ENCODE measurements at regions not wholly inside any gene's neighbourhood (a gene's known extent, or its start where the extent isn't known, plus 50 kb on each side); places are given as distances from the start of the nearest gene placed in this dataset.

DNA sequence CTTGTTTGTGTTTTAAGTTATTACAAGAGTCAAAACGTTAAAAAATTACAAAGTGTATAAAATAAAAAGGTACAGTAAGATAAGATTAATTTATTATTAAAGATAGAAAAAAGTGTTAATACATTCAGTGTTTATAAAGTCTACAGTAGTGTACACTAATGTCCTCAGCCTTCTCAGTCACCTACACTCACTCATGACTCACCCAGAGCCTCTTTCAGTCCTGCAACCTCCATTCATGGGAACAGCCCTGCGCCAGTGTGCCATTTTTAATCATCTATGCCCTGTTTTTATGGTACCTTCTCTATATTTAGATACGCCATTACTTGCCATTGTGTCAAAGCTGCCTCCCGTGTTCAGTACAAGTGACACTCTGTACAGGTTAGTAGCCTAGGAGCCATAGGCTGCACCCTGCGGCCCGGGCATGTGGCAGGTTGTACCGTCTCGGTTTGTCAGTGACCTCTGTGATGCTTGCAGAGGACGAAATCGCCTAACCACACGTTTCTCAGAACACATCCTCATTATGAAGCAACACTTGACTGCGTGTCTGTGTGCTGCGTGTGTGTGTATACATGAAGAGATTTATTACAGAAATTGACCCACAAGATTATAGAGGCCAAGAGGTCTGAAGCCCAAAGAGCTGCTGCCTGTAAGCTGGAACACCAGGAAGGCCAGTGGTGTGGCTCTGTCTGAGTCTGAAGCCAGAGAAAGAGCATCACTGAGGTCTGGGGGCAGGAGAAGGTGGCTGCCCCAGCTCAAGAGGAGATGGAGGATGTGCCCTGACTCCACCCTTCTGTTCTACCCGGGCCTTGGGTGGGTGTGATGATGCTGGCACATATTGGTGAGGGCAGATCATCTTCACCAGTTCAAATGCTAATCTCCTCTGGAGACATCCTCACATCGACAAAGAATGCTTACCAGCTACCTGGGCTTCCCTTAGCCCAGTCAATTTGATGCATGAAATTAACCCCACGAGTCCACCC lies 116.6 kb upstream of the C14orf180 start:
- DNase-seq (ENCODE audit: low read depth), result peak; percentile 49

DNA sequence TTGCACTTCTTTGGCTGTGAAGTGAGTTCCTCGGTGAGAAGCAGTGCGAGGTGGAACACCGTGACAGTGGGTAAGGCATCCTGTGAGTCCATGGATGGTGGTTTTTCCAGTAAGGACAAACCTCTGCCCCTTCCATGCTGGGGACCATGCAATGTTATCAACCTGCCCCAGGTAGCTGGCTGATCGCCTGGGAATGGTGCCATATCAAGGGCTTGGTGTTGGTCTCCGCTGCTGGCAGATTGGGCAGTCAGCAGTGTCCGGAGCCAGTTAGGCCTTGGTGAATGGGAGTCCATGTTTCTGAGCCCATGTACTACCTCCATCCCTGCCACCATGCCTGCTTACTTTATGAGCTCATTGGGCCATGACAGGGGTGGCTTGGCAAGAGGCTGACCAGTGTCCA lies 114.7 kb upstream of the C14orf180 start:
- no peak for DNase-seq (ENCODE audit: low read depth)

DNA sequence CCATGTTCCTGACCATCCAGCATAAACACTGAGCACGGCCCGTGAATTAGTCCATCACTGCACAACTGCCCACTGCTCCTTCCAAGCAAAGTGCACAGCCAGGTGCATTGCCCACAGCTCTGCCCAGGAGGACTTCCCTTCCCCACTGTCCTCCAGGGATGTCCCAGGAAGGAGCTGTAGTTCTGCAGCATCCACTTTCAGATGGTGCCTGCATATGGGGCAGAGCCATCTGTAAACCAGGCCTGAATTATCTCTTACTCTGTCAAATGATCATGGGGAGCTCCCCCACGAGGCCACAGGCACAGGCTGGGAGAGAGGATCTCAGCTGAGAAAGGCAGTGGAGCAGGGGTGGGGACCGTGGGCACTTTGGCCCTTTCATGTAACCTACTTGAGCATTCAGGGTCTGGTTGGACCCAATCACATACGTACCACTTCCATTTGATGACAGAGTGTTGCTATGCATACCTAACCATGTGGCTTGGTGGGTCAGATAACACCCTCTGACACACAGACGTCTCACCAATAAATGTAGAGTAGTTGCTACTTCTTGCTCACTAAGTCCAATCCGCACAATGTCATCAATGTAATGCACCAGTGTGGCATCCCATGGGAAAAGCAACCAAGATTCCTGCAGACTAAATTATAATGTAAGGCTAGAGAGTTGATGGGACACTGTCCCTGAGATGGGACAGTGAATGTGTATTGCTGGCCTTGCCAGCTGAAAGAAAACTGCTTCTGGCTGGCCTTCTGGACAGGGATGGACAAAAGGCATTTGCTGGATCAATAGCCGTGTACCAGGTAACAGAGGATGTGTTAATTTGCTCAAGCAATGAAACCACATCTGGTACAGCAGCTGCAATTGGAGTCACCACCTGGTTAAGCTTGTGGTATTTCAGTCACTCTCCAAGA lies 113.8 kb upstream of the C14orf180 start:
- DNase-seq (ENCODE audit: low read depth), result no peak

DNA sequence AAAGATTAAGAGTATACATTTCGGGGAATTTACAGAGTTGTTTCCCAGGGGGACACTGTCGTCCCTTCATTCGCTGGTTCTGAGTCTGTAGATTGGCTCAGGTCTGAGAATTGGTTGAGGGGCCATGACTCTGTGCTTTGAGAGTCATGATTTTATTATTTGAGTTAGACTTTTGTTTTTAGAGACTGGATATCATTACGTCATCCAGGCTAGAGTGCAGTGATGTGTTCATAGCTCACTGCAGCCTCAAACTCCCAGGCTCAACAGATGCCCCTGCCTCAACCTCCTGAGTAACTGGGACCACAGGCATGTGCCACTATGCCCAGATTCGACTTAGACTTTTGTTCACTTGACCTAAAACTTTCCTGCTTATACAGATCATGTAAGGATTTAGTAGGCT lies 112.3 kb upstream of the C14orf180 start:
- DNase-seq (ENCODE audit: low read depth), result no peak

DNA sequence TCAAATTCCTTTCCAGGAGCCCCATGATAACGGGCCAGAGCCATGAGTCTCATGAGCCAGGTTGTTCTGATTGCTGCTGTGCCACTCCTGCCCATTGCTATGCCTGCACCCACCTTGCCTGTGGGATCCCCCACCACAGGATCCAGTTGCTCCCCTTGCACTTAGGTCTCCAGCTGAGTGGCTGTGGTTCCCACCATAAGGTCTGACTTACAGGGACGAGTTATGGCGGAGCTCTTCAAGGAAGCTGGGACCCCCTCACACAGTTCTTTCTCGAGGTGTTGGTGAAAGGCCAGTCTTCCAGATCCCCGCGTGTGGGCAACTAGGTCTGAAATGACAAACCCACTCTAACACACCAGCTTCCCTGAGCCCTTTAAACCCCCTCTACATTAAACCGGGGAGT lies 111.9 kb upstream of the C14orf180 start:
- DNase-seq (ENCODE audit: low read depth), result no peak

DNA sequence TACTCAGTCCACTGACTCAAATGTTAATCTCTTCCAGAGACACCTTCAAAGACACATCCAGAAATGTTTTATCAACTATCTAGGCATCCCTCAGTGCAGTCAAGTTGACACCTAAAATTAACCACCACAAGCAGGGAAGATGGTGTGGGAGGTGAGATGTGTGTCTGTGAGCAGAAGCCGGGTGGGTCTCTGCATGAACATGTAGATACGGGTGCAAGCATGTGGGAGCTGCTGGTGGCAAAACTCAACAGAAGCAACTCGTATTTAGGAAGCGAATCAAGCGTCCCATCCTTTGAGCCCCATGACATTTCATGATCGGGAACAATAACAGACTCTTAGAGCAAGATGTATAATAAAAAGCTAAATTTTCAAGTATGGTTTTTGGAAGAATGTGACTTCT lies 110.0 kb upstream of the C14orf180 start:
- no peak for DNase-seq (ENCODE audit: low read depth)

DNA sequence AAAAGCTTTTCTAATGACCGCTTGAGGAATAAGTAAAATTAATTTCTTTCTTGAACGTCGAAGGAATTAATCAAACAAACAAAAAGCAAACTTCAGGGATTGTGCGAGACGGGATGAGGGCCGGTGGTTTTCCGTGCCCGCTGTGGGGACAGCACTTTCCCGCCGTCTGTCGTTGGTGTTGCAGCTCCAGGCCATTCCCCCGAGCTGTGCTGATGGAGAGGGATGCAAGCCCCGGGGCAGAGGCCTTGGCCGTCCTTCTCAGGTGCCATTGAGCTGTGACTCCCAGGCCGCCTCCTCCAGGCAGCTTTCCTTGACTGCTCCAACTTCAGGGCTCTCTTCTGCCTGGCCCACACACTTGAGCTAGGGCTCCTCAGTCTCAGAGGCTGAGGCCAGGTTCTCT lies 109.0 kb upstream of the C14orf180 start:
- DNase-seq (ENCODE audit: low read depth), result no peak

DNA sequence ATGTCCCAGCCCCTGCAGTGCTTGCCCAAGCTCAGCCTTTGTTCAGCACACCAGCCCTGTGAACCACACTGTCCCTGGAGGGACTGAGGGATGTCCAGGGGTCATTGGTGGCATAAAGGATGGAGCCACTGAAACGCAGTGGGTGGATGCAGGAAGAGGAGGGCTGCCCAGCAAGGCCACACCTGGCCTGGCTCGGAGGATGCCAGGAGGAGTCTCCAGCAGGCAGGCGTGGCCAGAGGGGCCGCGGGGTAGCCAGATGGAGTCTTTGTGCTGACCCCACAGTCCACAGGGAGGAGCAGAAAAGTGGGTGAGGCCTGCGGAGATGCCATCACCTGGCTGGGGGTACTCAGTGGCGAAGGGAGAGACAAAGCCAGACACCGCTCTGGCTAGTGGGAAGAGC lies 108.5 kb upstream of the C14orf180 start:
- DNase-seq (ENCODE audit: low read depth), result no peak

DNA sequence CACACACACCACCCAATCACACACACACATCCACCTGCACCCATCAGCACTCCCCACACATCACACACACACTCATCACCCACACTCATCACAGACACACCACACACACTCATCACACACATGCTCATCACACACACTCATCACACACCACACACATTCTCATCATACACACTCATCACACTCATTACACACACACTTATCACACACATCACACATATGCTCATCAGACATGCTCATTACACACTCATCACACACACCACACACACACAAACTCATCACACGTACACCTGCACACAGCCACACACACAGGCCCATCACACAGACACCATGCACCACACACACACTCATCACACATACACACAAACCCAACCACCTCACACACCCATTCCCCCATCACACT lies 107.5 kb upstream of the C14orf180 start:
- DNase-seq (ENCODE audit: low read depth), result no peak

DNA sequence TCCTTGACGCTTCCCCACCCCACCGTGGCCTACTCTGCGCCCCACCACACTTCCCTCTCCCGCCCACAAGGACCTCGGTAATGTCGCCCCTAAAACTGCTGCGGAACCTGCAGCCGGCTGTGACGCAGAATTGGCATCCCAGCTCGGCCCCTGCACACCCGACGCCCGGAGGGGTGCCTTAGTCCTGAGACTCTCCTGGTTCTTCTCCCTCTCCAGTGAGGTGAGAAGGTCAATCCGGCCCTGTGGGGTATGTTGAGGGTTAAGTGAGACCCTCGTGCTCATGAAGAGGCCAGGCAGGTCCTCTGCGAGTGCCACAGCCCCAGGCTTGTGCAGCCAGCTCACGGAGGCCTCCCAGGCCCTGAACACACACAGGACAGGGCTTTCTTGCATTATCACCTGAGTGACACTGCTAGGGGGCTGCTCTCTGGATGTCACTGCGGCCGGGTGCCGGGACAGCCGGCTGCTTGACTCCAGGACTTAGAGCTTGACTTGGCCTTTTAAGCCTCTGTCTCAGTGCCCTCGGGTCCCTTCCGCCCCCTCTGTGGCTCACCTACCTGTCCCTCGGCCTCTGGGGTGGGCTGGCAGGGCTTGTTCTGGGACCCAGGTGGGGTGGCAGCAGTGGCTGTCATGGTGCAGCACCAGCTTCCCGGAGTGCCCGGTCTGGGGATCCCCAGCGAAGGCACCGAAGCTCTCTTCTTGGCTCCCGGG lies 106.9 kb upstream of the C14orf180 start:
- DNase-seq (ENCODE audit: low read depth), result no peak

DNA sequence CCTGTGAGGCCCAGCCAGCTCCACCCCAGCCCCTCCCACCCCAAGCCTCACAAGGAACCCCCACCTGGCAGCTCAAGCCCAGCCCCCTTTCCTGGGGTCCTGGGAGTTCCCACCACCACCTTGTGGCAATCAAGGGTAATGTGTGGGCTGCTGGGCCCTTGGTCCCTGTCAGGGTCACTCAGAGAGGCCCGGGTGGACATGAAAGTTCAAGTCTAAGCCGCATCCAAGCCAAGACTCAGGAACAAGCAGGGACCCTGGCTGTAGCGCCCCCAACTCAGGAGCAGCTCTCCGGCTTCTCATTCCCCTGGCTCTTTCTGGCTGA lies 106.4 kb upstream of the C14orf180 start:
- DNase-seq (ENCODE audit: low read depth), result no peak

DNA sequence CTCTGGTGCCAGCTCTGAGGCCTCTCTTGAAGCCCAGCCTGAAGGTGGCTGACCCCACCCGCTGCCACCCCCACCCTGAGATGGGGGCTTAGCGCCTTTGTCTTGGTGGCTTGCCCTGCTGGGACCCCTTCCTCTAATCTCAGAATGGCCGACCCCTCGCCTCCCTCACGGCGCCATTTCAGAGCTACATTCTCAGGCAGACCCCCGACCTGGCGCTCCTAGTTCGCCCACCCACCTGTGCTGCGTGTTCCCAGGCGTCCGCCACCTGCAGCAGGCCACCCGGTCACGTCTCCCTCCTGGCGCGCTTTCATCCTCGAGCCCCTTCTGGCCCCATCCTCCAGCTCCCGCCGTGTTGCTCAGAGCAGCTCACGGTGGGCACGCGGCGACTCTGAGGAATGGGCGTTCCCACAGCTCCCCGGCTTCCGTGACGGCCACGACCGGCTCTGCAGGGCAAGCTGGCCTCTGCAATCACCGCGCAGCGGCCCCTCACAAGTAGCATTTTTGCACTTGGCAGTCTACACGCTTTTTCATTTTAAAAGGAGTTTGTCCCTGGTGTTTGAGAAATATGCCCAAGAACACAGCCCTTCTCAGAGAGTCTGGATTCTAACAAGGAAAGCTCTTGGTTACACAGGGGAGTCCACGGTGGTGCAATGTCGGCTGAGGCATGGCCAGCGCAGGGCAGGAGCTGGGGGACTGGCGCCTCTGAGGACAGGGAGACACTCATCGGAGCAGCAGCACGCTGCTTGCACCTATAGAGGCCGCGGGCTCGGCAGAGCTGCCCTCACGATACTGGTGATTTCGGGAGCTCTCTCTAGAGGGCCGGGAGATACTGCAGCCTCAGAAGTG lies 105.7 kb upstream of the C14orf180 start:
- peak; percentile 34 for DNase-seq (ENCODE audit: low read depth)

DNA sequence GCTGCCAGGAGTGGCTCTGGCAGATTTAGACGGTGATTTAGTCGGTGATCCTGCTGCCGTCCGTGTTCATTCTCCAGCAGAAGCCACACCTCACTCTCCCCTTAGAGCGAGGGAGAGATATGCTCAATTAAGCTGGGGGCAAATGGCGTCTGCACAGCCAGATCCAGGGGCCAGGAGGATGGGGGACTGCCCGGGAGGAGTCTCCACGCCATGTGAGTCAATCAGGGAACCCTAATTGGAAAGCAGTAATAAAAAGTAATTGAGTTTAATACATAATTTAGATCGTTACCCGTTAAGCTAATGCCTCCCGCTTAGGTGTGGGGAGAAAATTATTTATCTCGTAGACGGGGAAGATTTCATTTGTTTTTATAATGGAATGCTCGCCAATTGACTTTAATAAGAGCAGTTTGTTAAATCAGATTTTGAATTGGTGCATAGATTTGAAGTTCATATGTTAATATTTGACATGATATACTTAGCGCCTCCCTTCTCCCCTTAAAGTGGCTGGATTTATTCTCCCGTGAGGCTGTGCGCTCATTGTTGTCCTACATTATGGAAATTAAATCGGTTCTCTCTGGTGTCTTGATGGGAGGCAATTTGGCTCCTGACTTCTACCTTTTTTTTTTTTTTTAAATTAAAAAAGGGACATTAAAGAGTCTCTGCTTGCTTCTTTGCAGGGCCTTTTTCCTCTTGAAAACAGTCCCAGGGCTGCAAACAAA lies 104.9 kb upstream of the C14orf180 start:
- DNase-seq (ENCODE audit: low read depth), result no peak

DNA sequence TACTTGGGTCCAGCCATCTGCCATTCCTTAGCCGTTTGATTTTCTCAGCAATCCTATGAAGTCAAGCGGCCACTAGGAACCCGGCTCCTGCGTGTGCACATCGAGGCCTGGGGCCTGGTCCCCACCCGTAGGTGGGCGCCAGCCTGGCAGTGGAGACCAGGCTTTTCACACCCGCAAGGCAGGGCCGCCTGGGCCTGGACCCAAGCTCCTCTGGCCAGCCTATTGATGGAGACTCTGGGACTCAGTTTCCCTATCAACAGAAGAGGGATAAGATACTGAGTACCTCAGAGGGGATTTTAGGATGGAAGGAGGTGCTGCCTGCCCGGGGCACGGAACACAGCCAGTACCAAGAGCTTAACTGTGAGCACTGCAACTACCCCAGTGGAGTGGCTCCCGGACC lies 104.3 kb upstream of the C14orf180 start:
- no peak for DNase-seq (ENCODE audit: low read depth)

DNA sequence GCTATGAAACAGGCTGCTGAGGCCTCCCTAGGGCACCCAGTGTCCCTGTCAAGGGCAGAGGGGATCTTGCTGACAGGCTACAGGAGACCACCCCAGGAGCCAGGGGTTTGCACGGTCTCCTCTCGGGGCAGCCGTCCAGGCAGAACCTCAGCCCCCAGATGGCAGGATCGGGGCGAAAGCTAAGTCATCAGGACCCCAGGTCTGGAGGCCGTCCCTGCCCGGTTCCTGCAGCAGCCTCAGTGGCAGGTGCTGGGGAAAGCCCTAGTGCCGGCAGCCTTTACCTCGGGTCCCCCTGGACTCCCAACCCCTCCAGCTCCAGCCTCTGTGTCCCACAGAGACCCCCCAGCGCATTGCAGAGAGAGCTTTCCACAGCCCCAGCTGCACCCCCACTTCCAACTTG lies 103.8 kb upstream of the C14orf180 start:
- no peak for DNase-seq (ENCODE audit: low read depth)

DNA sequence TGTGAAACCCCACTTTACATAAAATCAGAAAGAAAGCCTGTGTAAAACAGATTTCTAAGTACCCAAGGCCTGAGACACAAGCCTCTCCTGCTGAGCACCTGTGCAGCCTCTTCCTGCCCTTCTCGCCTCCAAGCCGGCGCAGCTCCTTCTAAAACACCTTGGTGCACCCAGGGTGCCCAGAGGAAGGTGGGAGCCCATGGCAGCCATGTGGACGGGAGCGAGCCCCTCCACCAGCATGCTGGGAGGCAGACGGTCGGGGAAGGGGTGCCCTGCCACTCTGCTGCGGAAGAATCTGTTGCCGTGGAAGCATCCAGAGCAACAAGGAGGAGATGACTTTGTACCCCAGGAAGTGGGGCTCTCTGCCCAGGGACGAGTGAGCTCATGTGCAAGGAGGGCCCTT lies 103.1 kb upstream of the C14orf180 start:
- DNase-seq (ENCODE audit: low read depth), result no peak

DNA sequence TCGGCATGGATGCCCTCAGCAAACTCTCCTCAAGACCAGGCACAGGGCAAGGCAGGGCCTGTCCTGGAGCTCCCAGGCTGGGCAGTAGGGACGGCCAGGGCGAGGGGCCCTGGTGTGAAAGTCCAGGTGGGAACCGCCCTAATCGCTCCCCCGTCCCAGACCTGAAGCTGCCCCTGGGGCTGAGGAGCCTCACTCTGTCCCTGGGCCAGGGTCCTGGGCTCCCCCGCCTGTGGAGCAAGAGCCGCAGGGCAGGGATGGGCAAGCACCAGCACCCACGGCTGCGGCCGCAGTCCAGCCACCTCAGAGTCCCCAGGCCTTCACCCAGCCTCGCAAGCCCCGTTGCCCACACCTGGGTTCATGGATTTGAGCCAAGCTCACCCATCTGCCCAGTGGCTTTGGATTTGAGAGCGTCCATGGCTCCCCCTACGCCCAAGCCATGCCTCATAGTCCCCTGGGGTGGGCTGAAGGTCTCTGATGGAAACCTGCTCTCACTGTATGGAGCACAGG lies 102.4 kb upstream of the C14orf180 start:
- no peak for DNase-seq (ENCODE audit: low read depth)

DNA sequence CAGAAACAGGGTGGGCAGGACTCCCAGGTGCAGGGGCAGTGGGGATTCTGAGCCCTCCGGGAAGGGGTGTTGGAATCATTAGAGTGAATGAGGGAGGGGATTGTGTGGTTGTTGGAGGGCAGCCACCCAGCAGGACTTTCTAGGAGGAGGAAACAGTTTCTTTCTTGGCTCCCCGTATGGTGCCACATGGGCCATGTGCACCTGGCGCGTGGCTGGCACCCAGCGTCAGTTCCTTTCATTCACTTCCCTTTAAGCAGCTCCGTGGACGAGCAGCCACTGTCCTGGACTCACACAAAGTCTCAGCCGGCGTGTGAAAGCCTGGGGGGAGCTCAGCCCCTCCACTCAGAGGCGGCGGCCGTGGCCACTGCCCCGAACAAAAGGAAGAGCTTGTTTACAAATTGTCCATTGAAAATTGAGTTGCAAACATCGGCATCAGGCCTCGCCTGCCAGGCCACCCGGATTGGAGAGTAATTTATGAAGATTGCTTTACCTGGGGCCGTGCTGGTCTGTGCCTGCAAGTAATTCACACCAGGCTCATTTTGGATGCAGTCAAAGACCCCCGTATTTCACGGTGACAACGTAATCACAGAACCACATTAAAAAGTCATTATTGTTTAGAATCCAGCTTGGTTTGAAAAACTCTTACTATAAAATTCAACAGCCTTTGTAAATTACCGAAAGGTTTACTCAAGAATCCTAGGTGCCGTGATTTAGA lies 101.7 kb upstream of the C14orf180 start:
- DNase-seq (ENCODE audit: low read depth), result no peak

DNA sequence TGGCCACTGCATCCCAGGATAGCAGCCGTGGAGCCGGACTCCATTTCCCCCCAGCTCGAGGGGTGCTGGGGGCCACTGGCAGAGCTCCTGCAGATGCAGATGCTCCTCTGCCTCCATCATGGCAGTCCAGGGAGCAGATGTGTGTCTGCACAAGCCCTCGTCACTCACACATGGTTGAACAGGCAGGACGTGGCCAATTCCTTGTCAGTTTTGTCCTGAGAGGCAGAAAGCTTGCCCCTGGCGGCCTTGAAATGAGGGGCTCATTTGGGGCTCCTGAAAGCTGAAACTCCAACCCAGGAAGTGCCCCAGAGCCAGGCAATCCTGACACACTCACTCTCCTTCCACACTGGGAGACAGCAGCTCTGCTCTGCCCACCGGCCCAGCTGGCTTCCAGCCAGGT lies 100.9 kb upstream of the C14orf180 start:
- DNase-seq (ENCODE audit: low read depth), result no peak

DNA sequence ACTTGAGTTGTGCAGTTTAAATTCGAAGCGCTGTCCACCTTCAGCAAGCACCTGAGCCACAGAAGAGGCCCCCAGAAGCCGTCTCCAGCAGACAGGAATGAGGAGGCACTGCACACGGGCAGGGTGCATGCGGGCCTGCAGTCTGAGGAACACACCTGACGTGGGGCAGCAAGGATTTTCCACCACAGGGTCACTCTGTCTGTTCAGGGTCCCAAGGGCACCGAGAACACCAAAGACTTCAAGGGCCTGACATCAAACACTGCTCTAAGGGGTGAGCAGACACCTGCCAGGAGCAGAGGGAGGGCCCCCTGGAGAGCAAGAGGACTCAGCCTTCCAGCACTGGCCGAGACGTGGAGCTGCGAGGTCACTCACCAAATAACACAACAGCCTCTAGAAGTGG lies 99.7 kb upstream of the C14orf180 start:
- no peak for DNase-seq (ENCODE audit: low read depth)

Data from Daoy (cell line).